ENCODE measurements at regions not wholly inside any gene's neighbourhood (a gene's known extent, or its start where the extent isn't known, plus 50 kb on each side); places are given as distances from the start of the nearest gene placed in this dataset.

GRCh38 chr15:59817834-59818233 is 128.7 kb upstream of the BNIP2 start:
- H3K4me1 ChIP-seq (ENCODE audit: low read length), result no peaks in the 10 kb centered on the region
- H3K4me2 ChIP-seq (ENCODE audit: low read depth, low read length), result no peak overlapping the region
- no peak overlapping the region for H3K9ac ChIP-seq (ENCODE audit: low read length)
- no peaks in the 10 kb centered on the region for H3F3A ChIP-seq (ENCODE audit: insufficient read depth, low read length)
- no peak overlapping the region for H3K4me3 ChIP-seq (ENCODE audit: low read length)
- H4K20me1 ChIP-seq (ENCODE audit: insufficient read depth, low read length), result no peaks in the 10 kb centered on the region
- no peaks in the 10 kb centered on the region for H3K9me2 ChIP-seq (replicated peaks; ENCODE audit: insufficient read depth, low read length)
- no peaks in the 10 kb centered on the region for H3K27me3 ChIP-seq (replicated peaks; ENCODE audit: insufficient read depth, low read length)
- no peaks in the 10 kb centered on the region for H3K36me3 ChIP-seq (replicated peaks; ENCODE audit: insufficient read depth, low read length)
- no peak for DNase-seq
- H3K79me2 ChIP-seq (ENCODE audit: low read length), result no peaks in the 10 kb centered on the region
- no peak overlapping the region for H3K27ac ChIP-seq (ENCODE audit: low read length)
- no peak for TF ChIP-seq EZH2 (optimal IDR thresholded peaks at IDR 0.05; ENCODE audit: low read depth, low read length)
- no peak for TF ChIP-seq CTCF (IDR thresholded peaks at IDR 0.05; ENCODE audit: low read length)
- no peak for TF ChIP-seq EZH2phosphoT487 (IDR thresholded peaks at IDR 0.05; ENCODE audit: low read length)
- H2AFZ ChIP-seq (ENCODE audit: low read length), result no peak overlapping the region
- H3K9me3 ChIP-seq (replicated peaks; ENCODE audit: insufficient read depth, low read length), result no peaks in the 10 kb centered on the region

DNA sequence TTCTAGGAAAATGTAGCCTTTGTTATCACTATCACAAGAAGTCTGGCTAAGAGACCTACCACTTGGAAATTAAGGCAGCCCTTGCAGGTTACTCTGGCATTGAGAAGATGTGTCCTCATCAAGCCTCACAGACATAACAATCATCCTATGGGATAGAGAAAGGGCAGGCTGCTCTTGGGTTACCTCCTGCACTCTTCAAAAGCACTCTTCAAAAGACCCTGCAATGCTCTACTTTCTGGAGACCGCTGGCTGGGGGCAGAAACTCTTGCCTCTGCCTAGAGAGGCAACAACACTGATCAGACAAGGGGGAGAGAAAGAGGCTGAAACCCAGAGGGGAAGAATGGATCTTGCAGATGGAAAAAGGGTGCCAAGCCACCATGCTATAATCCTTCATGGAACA is 127.9 kb upstream of the BNIP2 start:
- Histone ChIP-seq H3K4me3 (ENCODE audit: low read length) (no peak overlapping the region), H4K20me1 (ENCODE audit: insufficient read depth, low read length) (no peaks in the 10 kb centered on the region), H3K36me3 (replicated peaks; ENCODE audit: insufficient read depth, low read length) (no peaks in the 10 kb centered on the region), H2AFZ (ENCODE audit: low read length) (no peak overlapping the region), H3K27me3 (replicated peaks; ENCODE audit: insufficient read depth, low read length) (no peaks in the 10 kb centered on the region), H3K79me2 (ENCODE audit: low read length) (no peaks in the 10 kb centered on the region), H3K4me2 (ENCODE audit: low read depth, low read length) (no peak overlapping the region), H3K9me3 (replicated peaks; ENCODE audit: insufficient read depth, low read length) (no peaks in the 10 kb centered on the region), H3F3A (ENCODE audit: insufficient read depth, low read length) (no peaks in the 10 kb centered on the region), H3K27ac (ENCODE audit: low read length) (no peak overlapping the region), H3K4me1 (ENCODE audit: low read length) (no peaks in the 10 kb centered on the region), H3K9me2 (replicated peaks; ENCODE audit: insufficient read depth, low read length) (no peaks in the 10 kb centered on the region), H3K9ac (ENCODE audit: low read length) (no peak overlapping the region)
- no peak for DNase-seq
- TF ChIP-seq CTCF (IDR thresholded peaks at IDR 0.05; ENCODE audit: low read length) (no peak), EZH2phosphoT487 (IDR thresholded peaks at IDR 0.05; ENCODE audit: low read length) (no peak), EZH2 (optimal IDR thresholded peaks at IDR 0.05; ENCODE audit: low read depth, low read length) (no peak)

- DNase-seq, result no peak
- H2AFZ ChIP-seq (ENCODE audit: low read length), result no peak overlapping the region
Measured at GRCh38 chr15:59814409-59814808, 125.3 kb upstream of the BNIP2 start.

More at GRCh38 chr15:59814409-59814808, 125.3 kb upstream of the BNIP2 start:
- no peaks in the 10 kb centered on the region for H3K79me2 ChIP-seq (ENCODE audit: low read length)
- no peaks in the 10 kb centered on the region for H3K9me2 ChIP-seq (replicated peaks; ENCODE audit: insufficient read depth, low read length)
- H3K36me3 ChIP-seq (replicated peaks; ENCODE audit: insufficient read depth, low read length), result no peaks in the 10 kb centered on the region
- no peaks in the 10 kb centered on the region for H4K20me1 ChIP-seq (ENCODE audit: insufficient read depth, low read length)
- no peaks in the 10 kb centered on the region for H3K9me3 ChIP-seq (replicated peaks; ENCODE audit: insufficient read depth, low read length)
- TF ChIP-seq CTCF (IDR thresholded peaks at IDR 0.05; ENCODE audit: low read length), result no peak
- TF ChIP-seq EZH2phosphoT487 (IDR thresholded peaks at IDR 0.05; ENCODE audit: low read length), result no peak
- TF ChIP-seq EZH2 (optimal IDR thresholded peaks at IDR 0.05; ENCODE audit: low read depth, low read length), result no peak
- H3K4me1 ChIP-seq (ENCODE audit: low read length), result no peaks in the 10 kb centered on the region
- H3K4me2 ChIP-seq (ENCODE audit: low read depth, low read length), result no peak overlapping the region
- no peaks in the 10 kb centered on the region for H3F3A ChIP-seq (ENCODE audit: insufficient read depth, low read length)
- no peaks in the 10 kb centered on the region for H3K27me3 ChIP-seq (replicated peaks; ENCODE audit: insufficient read depth, low read length)
- no peak overlapping the region for H3K4me3 ChIP-seq (ENCODE audit: low read length)
- H3K27ac ChIP-seq (ENCODE audit: low read length), result no peak overlapping the region
- no peak overlapping the region for H3K9ac ChIP-seq (ENCODE audit: low read length)
